KBM-7 (cell line): ENCODE measurements at regions not wholly inside any gene's neighbourhood (a gene's known extent, or its start where the extent isn't known, plus 50 kb on each side); places are given as distances from the start of the nearest gene placed in this dataset.

ENCODE experiments used
- DNase-seq: peaks from one replicate; pipeline ENCODE4 v3.0.0-alpha.2; 2015
- in situ Hi-C: fragments of 300-500 bp; cut with MboI; formaldehyde crosslinking; loops from 2 replicates; pipeline ENCODE4 v1.14.3; 2020; ENCODE audit warnings: low sequenced_read_pairs, low pct_unique_long_range_greater_than_20kb, mixed read lengths

- in situ Hi-C loops, result no loop called here
- no peak for DNase-seq
These were observed 203.6 kb upstream of the SPRED2 start for GRCh38 chr2:65636024-65636423.

DNA sequence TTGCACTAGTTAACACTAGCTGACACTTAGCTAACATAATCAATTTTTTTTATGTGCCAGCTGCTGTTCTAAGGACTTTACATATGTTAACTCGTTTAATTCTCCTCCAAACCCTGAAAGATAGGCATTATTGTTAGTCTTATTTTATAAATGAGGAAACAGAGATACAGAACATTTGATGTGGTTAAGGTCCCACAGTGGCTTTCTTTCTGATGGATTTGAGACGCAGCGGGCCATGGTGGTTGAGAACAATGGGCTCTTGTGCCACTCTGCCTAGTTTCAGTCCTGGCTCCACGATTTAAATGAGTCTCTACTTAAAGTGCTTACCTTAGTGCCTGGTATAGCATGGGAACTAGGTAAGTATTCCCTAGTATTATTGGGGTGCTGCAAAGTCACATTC lies 201.9 kb upstream of the SPRED2 start:
- in situ Hi-C loops, result no loop called here
- no peak for DNase-seq

- DNase-seq, result no peak
- in situ Hi-C loops, result no loop called here
These were observed 198.2 kb upstream of the SPRED2 start for GRCh38 chr2:65630643-65631042.

- in situ Hi-C loops, result no loop called here
- DNase-seq, result no peak
These were observed 195.8 kb upstream of the SPRED2 start for GRCh38 chr2:65628156-65628555.

- no peak for DNase-seq
- in situ Hi-C loops, result no loop called here
These were observed 194.4 kb upstream of the SPRED2 start for GRCh38 chr2:65626831-65627230.

- DNase-seq, result no peak
- in situ Hi-C loops, result no loop called here
These were observed 193.6 kb upstream of the SPRED2 start for GRCh38 chr2:65625982-65626381.

- no peak for DNase-seq
- in situ Hi-C loops, result no loop called here
These were observed 190.6 kb upstream of the SPRED2 start for GRCh38 chr2:65622951-65623535.

DNA sequence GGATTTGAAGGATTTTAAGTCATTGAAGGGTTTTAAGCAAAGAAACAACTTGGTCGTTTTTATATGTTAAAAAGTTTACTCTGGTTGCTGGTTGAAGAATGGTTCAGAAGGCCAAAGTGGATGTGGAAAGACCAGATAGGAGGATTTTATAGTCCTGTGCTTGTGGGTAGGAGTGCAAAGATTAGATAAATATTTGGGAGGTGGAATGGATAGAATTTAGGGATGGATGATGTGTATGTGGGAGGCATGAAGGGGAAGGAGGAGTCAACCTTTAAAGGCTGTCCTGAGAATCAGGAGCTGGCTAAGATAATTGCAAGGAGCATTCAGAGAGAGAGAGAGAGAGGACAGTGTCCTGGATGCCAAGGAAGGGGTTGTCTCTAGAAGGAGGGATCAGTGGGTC lies 190.1 kb upstream of the SPRED2 start:
- no peak for DNase-seq
- in situ Hi-C loops, result no loop called here

- DNase-seq, result no peak
- in situ Hi-C loops, result no loop called here
These were observed 188.1 kb upstream of the SPRED2 start for GRCh38 chr2:65620524-65620923.

- no peak for DNase-seq
- in situ Hi-C loops, result no loop called here
These were observed 187.6 kb upstream of the SPRED2 start for GRCh38 chr2:65620026-65620425.

DNA sequence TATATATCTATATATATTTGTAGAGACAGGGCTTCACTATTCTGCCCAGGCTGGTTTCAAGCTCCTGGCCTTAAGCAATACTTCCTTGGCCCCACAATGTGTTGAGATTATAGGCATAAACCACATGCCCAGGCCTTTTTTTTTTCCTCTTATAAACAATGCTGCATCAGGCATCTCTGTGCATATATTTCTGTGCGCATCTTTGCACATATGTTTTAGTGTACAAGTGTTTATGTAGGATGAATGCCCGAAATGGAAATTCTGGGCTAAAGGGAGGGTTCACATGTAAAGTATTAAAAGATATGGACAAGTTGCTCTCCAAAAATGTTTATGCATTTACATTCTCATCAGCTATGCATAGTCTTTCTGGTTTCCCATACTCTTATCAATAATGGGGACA lies 183.2 kb upstream of the SPRED2 start:
- in situ Hi-C loops, result no loop called here
- DNase-seq, result no peak

DNA sequence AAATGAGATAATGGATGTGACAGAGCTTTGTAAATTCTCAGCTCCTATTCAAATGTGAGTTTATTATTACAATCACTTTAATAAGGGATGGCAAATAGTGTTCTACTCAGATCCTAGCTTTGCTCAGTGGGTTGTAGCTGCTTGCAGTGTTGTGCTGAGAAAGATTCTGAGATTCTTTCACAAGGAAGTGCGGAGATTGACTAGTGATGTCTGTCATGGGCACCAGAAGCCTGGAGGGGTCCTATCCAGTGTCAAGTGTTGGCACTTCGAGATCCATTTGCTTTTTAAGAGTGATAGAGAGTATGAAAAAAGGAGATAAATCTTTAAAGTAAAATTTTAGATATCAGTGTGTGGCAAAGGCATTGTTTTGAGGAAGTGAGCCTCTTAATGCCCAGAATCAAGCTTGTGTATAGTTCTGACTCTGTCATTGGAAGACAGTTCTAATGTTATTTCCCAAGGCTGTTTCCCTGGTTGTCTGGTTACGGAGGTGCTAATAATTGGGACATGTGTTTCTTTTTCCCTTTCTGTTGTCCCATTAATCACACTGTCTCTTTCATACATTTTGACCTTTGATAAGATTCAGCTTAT lies 181.7 kb upstream of the SPRED2 start:
- in situ Hi-C loops, result no loop called here
- DNase-seq, result no peak

DNA sequence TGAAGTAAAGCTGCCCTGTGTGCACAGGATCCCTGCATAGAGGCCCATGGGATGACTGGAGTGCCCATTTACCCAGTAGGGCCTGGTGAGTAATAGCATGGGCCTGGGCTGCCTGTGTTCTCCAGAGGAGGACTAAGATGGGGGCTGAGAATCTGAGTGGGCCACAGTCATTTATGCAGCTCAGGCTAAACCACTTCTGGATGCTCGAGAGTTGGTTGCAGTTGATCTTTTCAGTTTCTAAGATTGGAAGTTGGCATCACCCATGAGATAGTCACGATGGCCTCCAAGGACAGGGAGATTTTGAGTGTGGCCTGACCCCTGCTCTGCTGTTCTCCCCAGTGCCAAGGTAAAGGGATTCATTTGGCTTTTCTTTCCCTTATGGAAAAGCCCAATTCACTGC lies 179.1 kb upstream of the SPRED2 start:
- in situ Hi-C loops, result no loop called here
- DNase-seq, result no peak

- in situ Hi-C loops, result no loop called here
- no peak for DNase-seq
These were observed 176.5 kb upstream of the SPRED2 start for GRCh38 chr2:65608916-65609315.

DNA sequence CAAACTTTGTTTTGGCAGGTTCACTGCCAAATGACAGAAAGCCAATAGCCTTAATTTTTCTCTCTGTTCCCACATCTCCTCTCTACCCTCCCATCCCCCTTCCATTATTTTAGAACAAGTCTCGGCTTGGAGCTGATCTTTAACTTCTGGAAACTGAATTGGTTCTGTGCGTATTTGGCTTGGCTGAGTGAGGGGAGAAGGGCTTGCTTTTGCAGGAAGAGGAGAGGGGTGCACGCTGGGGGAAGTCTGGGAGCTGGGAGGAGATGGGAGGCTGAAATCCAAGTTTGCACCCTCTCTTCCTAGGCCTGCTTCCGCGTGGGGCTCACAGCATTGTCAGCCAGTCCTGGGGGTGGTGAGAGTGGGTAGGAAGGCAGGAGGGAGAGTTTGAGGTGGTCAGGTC lies 176.1 kb upstream of the SPRED2 start:
- no peak for DNase-seq
- in situ Hi-C loops, result no loop called here

- DNase-seq, result no peak
- in situ Hi-C loops, result no loop called here
These were observed 175.4 kb upstream of the SPRED2 start for GRCh38 chr2:65607662-65608305.

GRCh38 chr2:65605743-65606058 lies 173.3 kb upstream of the SPRED2 start:
- in situ Hi-C loops, result no loop called here
- no peak for DNase-seq

DNA sequence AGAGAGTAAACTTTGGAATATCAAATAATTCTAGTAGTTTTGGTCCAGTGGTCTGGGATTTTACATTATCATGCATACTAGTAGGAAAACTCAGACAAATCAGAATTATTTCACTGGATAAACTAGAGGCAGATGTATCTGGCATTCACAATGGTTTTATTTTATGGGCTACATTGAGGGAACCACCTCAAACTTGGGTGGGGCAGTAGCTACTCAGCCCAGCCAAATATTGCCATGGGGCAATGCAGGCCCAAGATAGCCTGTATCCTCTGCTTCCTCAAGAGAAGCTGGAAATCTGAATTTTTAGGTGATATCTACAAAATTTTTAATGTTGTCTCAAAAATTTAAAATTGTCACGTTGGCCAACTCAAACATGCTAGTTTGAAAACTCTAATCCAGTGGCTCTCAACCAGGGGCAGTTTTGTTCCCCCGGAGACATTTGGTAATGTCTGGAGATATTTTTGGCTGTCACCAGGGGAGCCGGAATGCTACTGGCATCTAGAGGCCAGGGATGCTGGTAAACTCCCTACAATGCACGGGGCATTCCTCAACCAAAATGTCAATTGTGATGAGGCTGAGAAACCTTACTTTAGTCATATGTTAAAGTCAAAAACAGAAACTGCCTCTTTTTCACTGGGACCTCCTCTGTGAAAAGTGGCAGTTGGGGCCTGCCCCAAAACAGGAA lies 172.8 kb upstream of the SPRED2 start:
- in situ Hi-C loops, result no loop called here

DNA sequence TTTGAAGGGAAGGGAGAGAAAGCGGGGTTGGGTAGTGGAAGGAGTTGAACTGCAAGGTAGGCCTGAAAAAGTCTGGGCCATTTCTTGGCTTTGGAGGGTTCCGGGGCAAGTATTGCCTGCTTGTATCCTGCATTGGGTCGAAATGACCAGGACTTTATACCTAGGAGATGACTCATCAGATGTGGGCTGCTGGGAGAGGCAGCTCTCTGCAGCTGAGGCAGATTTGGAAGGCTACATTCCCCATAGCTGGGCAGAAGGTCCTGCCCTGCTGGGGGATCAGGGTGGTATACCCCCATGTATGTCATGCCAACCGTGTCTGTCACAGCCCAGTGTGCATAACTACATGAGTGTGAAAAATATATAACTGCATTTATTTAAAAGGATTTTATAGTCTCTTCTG lies 171.8 kb upstream of the SPRED2 start:
- no peak for DNase-seq
- in situ Hi-C loops, result no loop called here

More for the DNA sequence above, 172.8 kb upstream of the SPRED2 start:
- no peak for DNase-seq

GRCh38 chr2:65602603-65603235 lies 170.3 kb upstream of the SPRED2 start:
- in situ Hi-C loops, result no loop called here
- DNase-seq, result no peak
